HUES6 (cell line): ENCODE measurements at regions not wholly inside any gene's neighbourhood (a gene's known extent, or its start where the extent isn't known, plus 50 kb on each side); places are given as distances from the start of the nearest gene placed in this dataset.

ENCODE experiments used
- H3K27ac ChIP-seq: 2 replicates; pipeline ENCODE4 v1.7.0; 2013; ENCODE audit warnings: low read depth, mild to moderate bottlenecking, low read length, inconsistent platforms
- H3K27me3 ChIP-seq: 2 replicates; pipeline ENCODE4 v1.6.1; 2013; ENCODE audit warnings: low read length; ENCODE audit not compliant: control insufficient read depth, insufficient read depth
- H3K36me3 ChIP-seq: 2 replicates; pipeline ENCODE4 v1.6.1; 2013; ENCODE audit warnings: low read length; ENCODE audit not compliant: control insufficient read depth, insufficient read depth
- H3K4me1 ChIP-seq: 2 replicates; pipeline ENCODE4 v1.6.1; 2013; ENCODE audit warnings: low read length; ENCODE audit not compliant: control insufficient read depth, insufficient read depth
- H3K4me3 ChIP-seq: 2 replicates; pipeline ENCODE4 v1.5.1; 2013; ENCODE audit warnings: low read depth, low read length
- H3K9ac ChIP-seq: one replicate; pipeline ENCODE4 v1.6.1; 2013; ENCODE audit warnings: mild to moderate bottlenecking, low read length
- H3K9me3 ChIP-seq: 2 replicates; pipeline ENCODE4 v1.6.1; 2013; ENCODE audit warnings: low read depth, low read length; ENCODE audit not compliant: control insufficient read depth, insufficient read depth

DNA sequence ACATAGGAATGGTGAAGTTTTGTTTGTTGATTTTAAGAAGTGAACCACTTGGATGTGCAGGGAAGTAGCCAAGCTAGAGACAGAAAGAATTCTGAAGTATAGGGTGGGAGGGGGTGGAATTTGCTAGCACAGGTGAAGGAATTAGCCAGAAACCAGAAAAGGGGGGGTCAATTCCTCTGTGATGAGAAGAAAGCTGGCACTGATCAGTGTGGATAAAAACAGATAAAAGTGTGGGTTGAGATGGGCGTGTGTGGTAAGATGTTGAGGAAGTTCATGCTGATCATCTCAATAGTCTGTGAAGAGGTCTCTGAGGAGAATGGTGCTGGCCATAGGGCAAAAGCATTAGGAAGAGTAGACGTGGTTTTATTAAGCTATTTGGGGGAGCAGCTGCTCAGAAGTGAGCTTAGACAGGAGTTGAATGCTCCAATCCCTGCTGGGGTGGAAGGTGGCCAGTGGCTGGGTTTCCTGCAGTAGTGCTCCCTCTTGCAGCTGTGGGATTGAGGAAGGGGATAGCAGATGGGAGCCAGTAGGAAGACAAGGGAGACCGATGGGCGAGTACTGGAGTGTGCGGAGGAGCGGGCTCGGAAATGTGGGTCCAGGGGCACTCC, 88.7 kb upstream of the ELL2 start:
- H3K27ac ChIP-seq = no peak overlapping the region
- no peak overlapping the region for H3K4me3 ChIP-seq
- no peaks in the 10 kb centered on the region for H3K9me3 ChIP-seq
- H3K36me3 ChIP-seq = no peaks in the 10 kb centered on the region
- no peak overlapping the region for H3K9ac ChIP-seq
- no peaks in the 10 kb centered on the region for H3K27me3 ChIP-seq
- peaks cover 12% of the 10 kb centered on the region for H3K4me1 ChIP-seq

DNA sequence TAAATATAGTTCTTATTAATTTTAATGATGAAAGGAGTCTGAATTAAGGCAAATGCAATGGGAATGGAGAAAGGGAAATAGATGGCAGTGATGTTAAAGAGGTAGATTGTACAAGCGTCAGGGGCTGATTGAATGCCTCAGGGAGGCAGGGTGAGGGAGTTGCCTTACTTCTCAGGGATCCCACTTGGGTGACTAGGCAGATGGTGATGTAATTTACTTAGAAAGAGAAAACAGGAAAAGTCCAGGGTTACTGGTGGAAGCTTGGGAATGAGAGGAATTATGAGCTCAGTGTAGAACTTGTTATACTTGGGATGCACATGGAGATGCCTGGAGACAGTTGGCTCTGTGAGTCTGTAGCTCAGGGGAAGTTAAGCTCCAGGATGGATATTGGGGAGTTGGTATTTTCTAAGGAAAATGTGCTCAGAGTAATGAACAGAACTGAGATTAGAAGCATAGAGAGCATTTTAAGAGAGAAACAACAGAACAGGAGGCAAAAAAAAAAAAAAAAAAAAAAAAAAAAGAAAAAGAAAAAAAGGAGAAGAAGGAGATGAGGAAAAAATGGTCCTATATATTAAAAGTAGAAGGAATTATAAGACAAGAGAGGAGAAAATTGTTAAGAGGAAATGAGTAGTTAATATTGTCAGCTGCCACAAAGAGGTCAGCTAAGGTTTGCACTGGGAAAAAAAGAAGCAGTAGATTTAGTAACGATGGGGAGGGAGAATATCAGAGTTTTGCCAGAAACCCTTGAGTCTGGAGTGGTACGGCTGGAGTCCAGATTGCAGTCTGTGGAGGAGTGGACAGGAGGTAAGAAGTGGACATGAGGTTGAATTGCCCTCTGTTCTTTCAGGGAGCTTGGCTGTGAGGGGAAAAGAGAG, 88.0 kb upstream of the ELL2 start:
- Histone ChIP-seq H3K27me3 (no peaks in the 10 kb centered on the region), H3K27ac (no peak overlapping the region), H3K4me1 (peaks cover 12% of the 10 kb centered on the region), H3K36me3 (no peaks in the 10 kb centered on the region), H3K4me3 (no peak overlapping the region), H3K9me3 (no peaks in the 10 kb centered on the region), H3K9ac (no peak overlapping the region)

DNA sequence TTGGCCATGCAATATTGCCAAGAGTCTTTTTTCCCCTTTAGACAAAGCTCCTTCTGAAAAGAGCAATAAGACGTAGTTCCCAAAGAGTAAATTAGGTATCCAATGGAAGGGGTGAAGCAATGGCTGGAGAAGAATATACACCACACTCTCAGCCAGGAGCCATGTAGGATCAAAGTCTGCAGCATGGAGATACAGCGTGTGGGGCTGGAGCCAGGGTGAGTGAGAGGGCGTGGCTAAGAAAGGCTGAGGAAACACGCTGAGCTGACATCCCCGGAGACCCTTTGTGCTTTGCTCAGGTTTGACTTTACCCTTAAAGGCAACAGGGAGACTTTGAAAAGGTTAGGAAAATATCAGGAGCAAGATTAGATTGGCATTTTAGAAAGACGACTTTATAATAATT, 87.1 kb upstream of the ELL2 start:
- no peak overlapping the region for H3K27ac ChIP-seq
- no peak overlapping the region for H3K4me3 ChIP-seq
- no peak overlapping the region for H3K9ac ChIP-seq
- H3K36me3 ChIP-seq = no peaks in the 10 kb centered on the region
- H3K9me3 ChIP-seq = no peaks in the 10 kb centered on the region
- H3K27me3 ChIP-seq = no peaks in the 10 kb centered on the region
- H3K4me1 ChIP-seq = peaks cover 12% of the 10 kb centered on the region

DNA sequence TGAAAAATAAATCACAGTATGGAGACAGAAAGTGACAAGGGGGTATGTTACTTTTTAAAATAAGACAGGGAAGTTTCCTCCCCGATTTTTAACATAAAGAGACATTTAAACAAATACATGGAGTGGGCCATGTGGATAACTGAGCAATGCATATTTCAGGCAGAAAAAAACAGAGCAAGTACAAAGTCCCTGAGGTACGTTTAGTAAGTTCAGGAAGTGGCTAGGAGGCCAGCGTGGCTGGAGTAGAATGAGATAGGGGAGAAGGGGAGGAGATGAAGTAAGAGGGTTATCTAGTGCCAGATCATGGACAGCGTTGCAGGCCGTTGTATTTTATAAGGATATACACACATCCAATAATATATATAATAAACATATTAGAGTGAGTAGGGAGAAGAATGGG, 84.2 kb upstream of the ELL2 start:
- no peaks in the 10 kb centered on the region for H3K27me3 ChIP-seq
- no peak overlapping the region for H3K9ac ChIP-seq
- H3K4me3 ChIP-seq = no peak overlapping the region
- H3K36me3 ChIP-seq = no peaks in the 10 kb centered on the region
- H3K4me1 ChIP-seq = peaks cover 12% of the 10 kb centered on the region
- H3K27ac ChIP-seq = no peak overlapping the region
- no peaks in the 10 kb centered on the region for H3K9me3 ChIP-seq

DNA sequence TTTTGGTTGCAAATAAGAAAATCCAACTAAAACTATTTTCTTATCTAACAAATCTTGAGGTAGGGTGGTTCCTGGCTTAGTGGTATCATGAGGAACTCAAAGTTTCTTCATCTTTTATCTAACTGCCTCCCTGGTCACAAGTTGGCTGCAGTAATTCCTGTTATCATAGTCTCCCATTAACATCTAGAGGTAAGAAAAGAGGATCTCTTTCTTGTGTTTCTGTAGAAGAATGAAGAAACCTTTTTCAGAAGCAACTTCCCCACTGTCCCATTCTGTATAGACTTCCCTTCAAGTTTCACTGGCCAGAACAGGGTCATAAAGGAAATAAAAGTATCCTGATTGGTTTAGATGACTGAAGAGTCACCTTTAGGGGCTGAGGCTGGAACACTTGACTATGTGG, 81.8 kb upstream of the ELL2 start:
- no peak overlapping the region for H3K9ac ChIP-seq
- no peaks in the 10 kb centered on the region for H3K9me3 ChIP-seq
- no peaks in the 10 kb centered on the region for H3K27me3 ChIP-seq
- H3K4me3 ChIP-seq = no peak overlapping the region
- H3K27ac ChIP-seq = no peak overlapping the region
- H3K36me3 ChIP-seq = no peaks in the 10 kb centered on the region
- peaks cover under 1% of the 10 kb centered on the region; the same call in 1 of the 2 replicates for H3K4me1 ChIP-seq

DNA sequence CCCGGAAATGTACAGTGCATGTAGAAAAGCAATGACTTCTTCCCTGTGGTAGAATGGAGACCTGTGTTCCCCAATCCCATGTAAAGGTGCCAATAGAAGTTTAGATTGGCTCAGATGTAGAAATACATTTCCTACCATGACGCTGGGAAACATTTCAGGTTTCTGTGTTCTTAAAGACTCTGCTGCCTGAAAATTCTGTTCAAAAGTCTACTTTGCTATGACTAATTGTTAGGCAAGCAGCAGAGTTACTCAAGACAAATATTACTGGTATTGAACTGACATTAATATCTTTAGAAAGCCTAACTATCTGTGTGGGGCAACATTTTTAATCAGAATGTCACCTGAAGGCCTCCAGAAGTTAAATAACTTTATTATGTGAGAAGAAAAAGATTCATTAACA, 75.5 kb upstream of the ELL2 start:
- Histone ChIP-seq H3K9ac (no peak overlapping the region), H3K36me3 (no peaks in the 10 kb centered on the region), H3K9me3 (0 out of 2 replicates have a peak, but pooled peaks cover 5% of the 10 kb centered on the region), H3K4me1 (no peaks in the 10 kb centered on the region), H3K27ac (no peak overlapping the region), H3K4me3 (no peak overlapping the region), H3K27me3 (no peaks in the 10 kb centered on the region)

DNA sequence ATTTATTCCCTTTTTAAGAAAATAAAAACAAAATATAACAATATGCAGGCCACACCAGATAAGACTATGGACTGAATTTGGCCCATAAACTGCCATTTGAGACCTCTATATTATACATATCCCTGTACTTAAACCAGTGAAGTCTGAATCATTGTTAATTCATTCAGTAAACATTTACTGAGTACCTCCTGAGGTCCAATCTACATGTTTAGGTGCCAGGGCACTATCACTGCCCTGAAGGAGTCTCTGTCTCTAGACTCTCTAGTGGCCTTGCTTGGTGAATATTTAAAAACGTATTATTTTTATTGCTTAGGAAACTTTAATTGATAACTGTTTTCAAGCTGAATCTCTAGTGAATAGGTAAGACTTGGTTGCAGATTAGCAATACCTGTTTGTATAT, 74.7 kb upstream of the ELL2 start:
- Histone ChIP-seq H3K4me3 (no peak overlapping the region), H3K4me1 (no peaks in the 10 kb centered on the region), H3K27me3 (no peaks in the 10 kb centered on the region), H3K36me3 (no peaks in the 10 kb centered on the region), H3K9ac (no peak overlapping the region), H3K27ac (no peak overlapping the region), H3K9me3 (0 out of 2 replicates have a peak, but pooled peaks cover 5% of the 10 kb centered on the region)

DNA sequence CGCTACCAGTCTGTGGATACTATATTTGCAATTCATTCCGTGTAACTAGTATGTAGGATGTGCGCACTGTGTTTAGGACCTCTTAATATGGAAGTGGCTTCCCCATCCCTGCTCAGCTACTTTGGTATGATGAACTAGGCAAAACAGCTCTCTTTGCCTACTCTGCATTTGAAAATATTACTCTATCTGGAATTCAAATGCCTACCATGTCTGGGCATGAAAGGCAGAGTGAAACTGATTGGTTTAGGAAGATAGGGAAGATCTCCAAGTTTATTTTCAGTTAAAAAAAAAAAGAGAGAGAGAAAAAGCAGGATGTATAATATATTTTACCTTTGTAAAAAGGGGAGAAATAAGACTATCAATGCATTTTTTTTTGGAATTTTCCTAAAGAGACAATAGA, 74.1 kb upstream of the ELL2 start:
- H3K9ac ChIP-seq = no peak overlapping the region
- no peaks in the 10 kb centered on the region for H3K4me1 ChIP-seq
- no peak overlapping the region for H3K4me3 ChIP-seq
- 0 out of 2 replicates have a peak, but pooled peaks cover 5% of the 10 kb centered on the region for H3K9me3 ChIP-seq
- H3K36me3 ChIP-seq = no peaks in the 10 kb centered on the region
- no peak overlapping the region for H3K27ac ChIP-seq
- no peaks in the 10 kb centered on the region for H3K27me3 ChIP-seq

DNA sequence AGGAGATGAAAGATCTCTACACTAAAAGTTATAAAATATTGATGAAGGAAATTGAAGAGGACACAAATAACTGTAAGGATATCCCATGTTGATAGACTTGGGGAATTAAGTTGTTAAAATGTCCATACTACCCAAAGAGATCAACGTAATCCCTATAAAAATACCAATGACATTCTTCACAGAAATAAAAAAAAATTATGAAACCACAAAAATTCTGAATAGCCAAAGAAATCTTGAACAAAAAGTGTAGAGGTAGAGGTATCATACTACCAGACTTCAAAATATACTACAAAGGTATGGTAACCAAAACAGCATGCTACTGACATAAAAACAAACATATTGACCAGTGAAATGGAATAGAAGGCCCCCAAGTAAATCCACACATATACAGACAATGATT, 71.5 kb upstream of the ELL2 start:
- H3K36me3 ChIP-seq = no peaks in the 10 kb centered on the region
- H3K27ac ChIP-seq = no peak overlapping the region
- H3K27me3 ChIP-seq = no peaks in the 10 kb centered on the region
- no peak overlapping the region for H3K9ac ChIP-seq
- 0 out of 2 replicates have a peak, but pooled peaks cover 5% of the 10 kb centered on the region for H3K9me3 ChIP-seq
- no peaks in the 10 kb centered on the region for H3K4me1 ChIP-seq
- no peak overlapping the region for H3K4me3 ChIP-seq

DNA sequence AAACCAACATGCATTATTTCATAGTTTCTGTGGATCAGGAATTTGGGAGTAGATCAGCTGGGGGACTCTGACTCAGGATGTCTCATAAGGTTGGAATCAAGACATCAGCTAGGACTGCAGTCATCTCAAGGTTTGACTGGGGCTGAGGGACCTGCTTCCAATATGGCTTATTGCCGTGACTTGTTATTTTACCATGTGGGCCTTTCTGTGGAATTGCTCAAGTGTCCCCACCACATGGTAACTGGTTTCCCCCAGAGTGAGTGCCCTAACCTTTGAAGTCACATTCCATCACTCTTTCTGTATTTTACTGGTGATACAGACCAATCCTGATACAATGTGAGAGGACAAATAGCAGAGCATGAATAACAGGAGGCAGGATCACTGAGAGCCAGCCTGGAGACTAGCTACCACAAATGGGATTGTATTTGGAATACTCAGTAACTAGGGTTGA, 70.2 kb upstream of the ELL2 start:
- Histone ChIP-seq H3K4me1 (no peaks in the 10 kb centered on the region), H3K9me3 (no peaks in the 10 kb centered on the region), H3K27ac (no peak overlapping the region), H3K4me3 (no peak overlapping the region), H3K27me3 (no peaks in the 10 kb centered on the region), H3K9ac (no peak overlapping the region), H3K36me3 (no peaks in the 10 kb centered on the region)

DNA sequence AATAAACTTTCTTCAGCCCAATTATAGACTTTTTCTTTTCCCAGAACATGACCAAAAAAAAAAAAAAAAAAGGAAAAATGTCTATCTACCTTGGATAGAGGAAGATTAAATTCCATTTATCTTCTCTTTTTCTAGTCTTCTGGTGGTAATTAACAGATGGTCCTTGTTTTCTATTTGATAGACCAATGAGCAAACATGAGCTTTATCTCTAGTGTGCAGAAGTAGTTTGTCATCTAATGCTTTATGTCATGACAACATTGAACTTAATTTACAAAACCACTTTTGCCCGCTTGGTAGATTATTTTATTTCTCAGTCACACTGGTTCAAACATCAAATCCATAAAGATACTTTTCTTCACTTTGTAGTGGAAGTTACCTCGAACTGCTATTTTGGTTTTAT, 69.5 kb upstream of the ELL2 start:
- Histone ChIP-seq H3K4me3 (no peak overlapping the region), H3K9me3 (no peaks in the 10 kb centered on the region), H3K9ac (no peak overlapping the region), H3K27me3 (no peaks in the 10 kb centered on the region), H3K4me1 (no peaks in the 10 kb centered on the region), H3K36me3 (no peaks in the 10 kb centered on the region), H3K27ac (no peak overlapping the region)
